ENCODE measurements at regions not wholly inside any gene's neighbourhood (a gene's known extent, or its start where the extent isn't known, plus 50 kb on each side); places are given as distances from the start of the nearest gene placed in this dataset.
A peak's percentile ranks its signal among the peaks of the same experiment; 100 is the strongest.

DNA sequence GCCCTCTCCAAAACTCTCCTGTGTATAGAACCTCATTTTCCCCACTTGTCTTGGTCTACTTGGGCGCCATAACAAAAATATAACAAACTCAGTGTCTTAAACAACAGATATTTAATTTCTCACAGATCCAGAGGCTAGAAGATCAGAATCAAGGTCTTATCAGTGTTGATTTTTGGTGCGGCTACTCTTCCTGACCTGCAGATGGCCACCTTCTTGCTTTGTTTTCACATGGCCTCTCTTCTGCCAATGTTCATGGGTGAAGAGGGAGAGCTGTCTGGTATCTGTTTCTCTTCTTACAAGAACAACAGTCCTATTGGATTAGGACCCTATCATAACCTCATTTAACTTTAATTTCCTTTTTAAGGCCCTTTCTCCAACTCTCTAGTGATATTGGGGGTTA is 177.3 kb downstream of the PABPC4L start:
- Histone ChIP-seq H3K27ac (no peak overlapping the region), H3K4me3 (no peak overlapping the region), H3K9me3 (no peaks in the 10 kb centered on the region), H3K4me1 (no peaks in the 10 kb centered on the region), H3K27me3 (no peaks in the 10 kb centered on the region), H3K36me3 (no peaks in the 10 kb centered on the region)
- intact Hi-C loops (cut with DNase I) = no loop called here
- no peak for TF ChIP-seq CTCF (IDR thresholded peaks at IDR 0.05)
- peak in 1 of 4 donors; percentile 1 for DNase-seq
- ATAC-seq = no peak

DNA sequence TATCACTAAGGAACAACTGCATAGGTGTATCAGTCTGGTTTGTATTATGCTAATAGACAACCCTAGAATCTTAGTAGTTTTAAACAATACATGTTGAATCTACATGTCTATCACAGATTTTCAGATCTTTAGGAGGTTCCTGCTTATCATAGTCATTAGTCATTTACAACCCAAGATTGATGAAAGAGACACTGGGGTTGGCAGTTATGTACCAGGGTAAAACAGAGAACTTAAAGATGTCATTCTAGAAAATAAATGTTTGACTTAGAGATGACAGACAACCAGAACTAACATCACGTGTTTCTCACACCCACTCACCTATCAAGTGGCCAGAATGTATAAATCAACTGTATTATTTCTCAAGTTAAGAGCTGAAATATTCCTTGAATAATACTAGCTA is 181.9 kb downstream of the PABPC4L start:
- no peaks in the 10 kb centered on the region for H3K4me1 ChIP-seq
- ATAC-seq (no peak), DNase-seq (no peak)
- no peaks in the 10 kb centered on the region for H3K36me3 ChIP-seq
- TF ChIP-seq CTCF (IDR thresholded peaks at IDR 0.05) = no peak
- no peak overlapping the region for H3K4me3 ChIP-seq
- no peaks in the 10 kb centered on the region for H3K27me3 ChIP-seq
- H3K9me3 ChIP-seq = no peaks in the 10 kb centered on the region
- H3K27ac ChIP-seq = no peak overlapping the region
- intact Hi-C loops (cut with DNase I) = no loop called here

DNA sequence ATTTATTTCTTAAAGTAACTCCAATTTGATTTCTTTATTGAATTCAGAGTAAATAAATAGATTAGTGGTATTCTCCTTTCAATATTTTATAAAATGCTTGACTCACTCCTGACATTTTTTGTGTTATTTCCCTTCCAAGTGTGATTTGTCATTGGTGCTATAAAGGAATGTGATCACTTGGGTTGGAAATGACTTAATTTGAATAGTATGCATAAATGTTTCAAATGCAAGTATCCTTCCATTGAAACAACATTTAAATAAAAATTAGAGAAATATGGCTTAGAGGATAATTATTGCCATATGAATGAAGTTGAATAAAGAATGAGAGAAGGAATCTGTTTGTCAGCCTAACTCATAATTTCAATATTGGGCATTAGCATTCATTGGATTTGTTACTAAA is 182.7 kb downstream of the PABPC4L start:
- Histone ChIP-seq H3K4me1 (no peaks in the 10 kb centered on the region), H3K36me3 (no peaks in the 10 kb centered on the region), H3K4me3 (no peak overlapping the region), H3K27ac (no peak overlapping the region), H3K27me3 (no peaks in the 10 kb centered on the region), H3K9me3 (no peaks in the 10 kb centered on the region)
- intact Hi-C loops (cut with DNase I) = no loop called here
- ATAC-seq (no peak), DNase-seq (no peak)
- TF ChIP-seq CTCF (IDR thresholded peaks at IDR 0.05) = no peak

- no peaks in the 10 kb centered on the region for H3K4me1 ChIP-seq
- intact Hi-C loops (cut with DNase I) = no loop called here
- no peak overlapping the region for H3K27ac ChIP-seq
- peaks cover 0 to 5% of the 10 kb centered on the region in 2 donors for H3K9me3 ChIP-seq
- no peak for ATAC-seq
- H3K27me3 ChIP-seq = no peaks in the 10 kb centered on the region
- TF ChIP-seq CTCF (IDR thresholded peaks at IDR 0.05) = no peak
- H3K4me3 ChIP-seq = no peak overlapping the region
- DNase-seq = no peak
- H3K36me3 ChIP-seq = no peaks in the 10 kb centered on the region
Observed at GRCh38 chr4:134001057-134001456, 200.5 kb downstream of the PABPC4L start.

DNA sequence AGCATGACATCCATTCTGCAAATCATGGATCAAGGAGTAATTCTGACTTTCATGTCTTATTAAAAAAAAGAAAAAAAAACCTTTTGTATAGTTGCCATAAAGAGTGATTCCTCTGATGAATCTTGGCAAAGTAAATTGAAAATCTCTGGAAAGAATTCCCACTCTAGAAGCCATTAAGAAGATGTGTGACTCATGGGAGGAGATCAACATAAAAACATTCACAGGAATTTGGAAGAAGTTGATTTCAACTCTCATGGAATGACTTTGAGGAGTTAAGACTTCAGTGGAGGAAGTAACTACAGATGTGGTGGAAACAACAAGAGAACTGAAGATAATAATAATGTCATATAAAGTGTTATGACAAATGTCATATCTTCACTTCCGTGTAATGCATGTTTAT is 204.2 kb downstream of the PABPC4L start:
- Histone ChIP-seq H3K4me1 (no peaks in the 10 kb centered on the region), H3K36me3 (no peaks in the 10 kb centered on the region), H3K27me3 (no peaks in the 10 kb centered on the region), H3K9me3 (peaks cover 0 to 11% of the 10 kb centered on the region in 2 donors), H3K4me3 (no peak overlapping the region), H3K27ac (no peak overlapping the region)
- DNase-seq (no peak), ATAC-seq (no peak)
- intact Hi-C loops (cut with DNase I) = no loop called here
- TF ChIP-seq CTCF (IDR thresholded peaks at IDR 0.05) = no peak
